ENCODE measurements at regions not wholly inside any gene's neighbourhood (a gene's known extent, or its start where the extent isn't known, plus 50 kb on each side); places are given as distances from the start of the nearest gene placed in this dataset.

- TF ChIP-seq CTCF (IDR thresholded peaks at IDR 0.05) (no peak), POLR2A (IDR thresholded peaks at IDR 0.05) (no peak)
Observed at GRCh38 chr9:107218829-107219485, 64.1 kb upstream of the RAD23B start.
